HepG2 (cell line): ENCODE measurements at regions not wholly inside any gene's neighbourhood (a gene's known extent, or its start where the extent isn't known, plus 50 kb on each side); places are given as distances from the start of the nearest gene placed in this dataset.

Experiments used
- ATAD3A ChIP-seq: sonication (generic); formaldehyde crosslinking; IDR thresholded peaks from 2 replicates; pipeline ENCODE4 v1.4.0; 2020; ENCODE audit warnings: missing genetic modification reagents
- ATF1 ChIP-seq: IDR thresholded peaks from 2 replicates; pipeline ENCODE4 v1.6.1; 2016; ENCODE audit warnings: mild to moderate bottlenecking, control low read depth
- FOXO1 ChIP-seq: sonication (generic); formaldehyde crosslinking; IDR thresholded peaks from 2 replicates; pipeline ENCODE4 v1.4.0; 2020; ENCODE audit warnings: missing genetic modification reagents
- GTF3A ChIP-seq: sonication (generic); formaldehyde crosslinking; conservative IDR thresholded peaks from 2 replicates; pipeline ENCODE4 v1.4.0; 2020; ENCODE audit warnings: mild to moderate bottlenecking, missing genetic modification reagents
- ISX ChIP-seq: sonication (generic); formaldehyde crosslinking; conservative IDR thresholded peaks from 2 replicates; pipeline ENCODE4 v1.5.0; 2020; ENCODE audit warnings: missing genetic modification reagents
- SMARCE1 ChIP-seq: fragments of 450-650 bp; IDR thresholded peaks from 2 replicates; pipeline ENCODE4 v1.6.1; 2017; ENCODE audit warnings: borderline replicate concordance
- SPEN ChIP-seq: sonication (generic); formaldehyde crosslinking; IDR thresholded peaks from 2 replicates; pipeline ENCODE4 v1.5.1; 2020; ENCODE audit warnings: low read depth, mild to moderate bottlenecking, missing genetic modification reagents
- TCF7L2 ChIP-seq: IDR thresholded peaks from 2 replicates; pipeline ENCODE4 v1.6.1; 2011; ENCODE audit warnings: mild to moderate bottlenecking, low read depth, low read length, moderate library complexity
- ZC3H4 ChIP-seq: sonication (generic); formaldehyde crosslinking; IDR thresholded peaks from 2 replicates; pipeline ENCODE4 v1.4.0; 2020; ENCODE audit warnings: missing genetic modification reagents, borderline replicate concordance
- ZFP36L1 ChIP-seq: sonication (generic); formaldehyde crosslinking; IDR thresholded peaks from 2 replicates; pipeline ENCODE4 v1.8.0; 2022; ENCODE audit warnings: mild to moderate bottlenecking, missing genetic modification reagents, moderate library complexity
- ZMYM4 ChIP-seq: sonication (generic); formaldehyde crosslinking; IDR thresholded peaks from 2 replicates; pipeline ENCODE4 v1.8.1; 2023; ENCODE audit warnings: mild to moderate bottlenecking, missing genetic modification reagents
- ZNF160 ChIP-seq: sonication (generic); formaldehyde crosslinking; IDR thresholded peaks from 2 replicates; pipeline ENCODE4 v1.8.0; 2022; ENCODE audit warnings: mild to moderate bottlenecking, inconsistent platforms, missing genetic modification reagents
- ZNF205 ChIP-seq: IDR thresholded peaks from 2 replicates; pipeline ENCODE4 v1.6.1; 2018; ENCODE audit warnings: missing biosample characterization, missing genetic modification reagents
- ZNF282 ChIP-seq: fragments of 450-650 bp; IDR thresholded peaks from 2 replicates; pipeline ENCODE4 v1.6.1; 2018; ENCODE audit not compliant: partially characterized antibody
- ZNF614 ChIP-seq: IDR thresholded peaks from 2 replicates; pipeline ENCODE4 v1.6.1; 2018; ENCODE audit warnings: missing biosample characterization, missing genetic modification reagents, inconsistent platforms, borderline replicate concordance
- ZNF615 ChIP-seq: sonication (generic); formaldehyde crosslinking; IDR thresholded peaks from 2 replicates; pipeline ENCODE4 v1.5.0; 2020; ENCODE audit warnings: mild to moderate bottlenecking, missing genetic modification reagents, borderline replicate concordance
- TF ChIP-seq, protein P1 (sequence below): sonication (generic); formaldehyde crosslinking; IDR thresholded peaks from 2 replicates; pipeline ENCODE4 v1.4.0; 2020; ENCODE audit warnings: missing genetic modification reagents
- TF ChIP-seq, protein P2 (sequence below): sonication (generic); formaldehyde crosslinking; IDR thresholded peaks from 2 replicates; pipeline ENCODE4 v1.4.0; 2020; ENCODE audit warnings: mild to moderate bottlenecking, missing genetic modification reagents, borderline replicate concordance
- TF ChIP-seq, protein P3 (sequence below): sonication (generic); formaldehyde crosslinking; IDR thresholded peaks from 2 replicates; pipeline ENCODE4 v1.8.0; 2022; ENCODE audit warnings: mild to moderate bottlenecking, missing genetic modification reagents, borderline replicate concordance

DNA sequence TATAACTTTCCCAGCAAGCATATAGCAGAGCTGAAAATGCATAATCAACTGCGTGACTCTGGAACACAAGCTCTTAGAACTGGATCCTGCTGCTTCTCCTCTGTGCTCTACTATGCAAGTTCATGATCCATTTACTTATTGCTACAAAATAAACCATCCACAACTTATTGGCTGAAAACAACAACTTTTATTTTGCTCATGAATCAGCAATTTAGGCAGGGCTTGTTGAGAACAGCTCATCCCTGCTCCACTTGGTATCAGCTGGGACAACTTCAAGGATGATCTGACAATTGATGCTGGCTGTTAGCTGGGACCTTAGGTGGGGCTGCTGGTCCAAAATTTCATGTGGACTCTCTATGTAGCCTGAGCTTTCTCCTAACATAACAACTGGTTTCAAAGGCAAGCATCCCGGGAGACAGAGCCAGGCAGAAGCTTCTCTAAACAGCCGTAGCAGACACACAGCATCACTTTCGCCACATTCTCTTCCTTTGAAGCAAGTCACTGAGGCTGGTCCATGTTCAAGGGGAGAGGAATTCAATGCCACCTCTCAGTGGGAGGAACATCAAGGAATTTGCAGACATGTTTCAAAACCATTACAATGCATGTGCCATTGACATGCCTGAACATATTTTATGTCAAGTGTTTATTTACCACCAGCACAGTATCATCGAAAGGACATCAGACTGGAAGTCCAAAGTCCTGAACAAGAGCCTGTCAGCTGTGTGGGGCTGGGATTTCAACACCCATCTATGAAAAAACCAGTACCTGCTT, 153.1 kb upstream of the PKDCC start (continued):
- TF ChIP-seq, protein P1, sequence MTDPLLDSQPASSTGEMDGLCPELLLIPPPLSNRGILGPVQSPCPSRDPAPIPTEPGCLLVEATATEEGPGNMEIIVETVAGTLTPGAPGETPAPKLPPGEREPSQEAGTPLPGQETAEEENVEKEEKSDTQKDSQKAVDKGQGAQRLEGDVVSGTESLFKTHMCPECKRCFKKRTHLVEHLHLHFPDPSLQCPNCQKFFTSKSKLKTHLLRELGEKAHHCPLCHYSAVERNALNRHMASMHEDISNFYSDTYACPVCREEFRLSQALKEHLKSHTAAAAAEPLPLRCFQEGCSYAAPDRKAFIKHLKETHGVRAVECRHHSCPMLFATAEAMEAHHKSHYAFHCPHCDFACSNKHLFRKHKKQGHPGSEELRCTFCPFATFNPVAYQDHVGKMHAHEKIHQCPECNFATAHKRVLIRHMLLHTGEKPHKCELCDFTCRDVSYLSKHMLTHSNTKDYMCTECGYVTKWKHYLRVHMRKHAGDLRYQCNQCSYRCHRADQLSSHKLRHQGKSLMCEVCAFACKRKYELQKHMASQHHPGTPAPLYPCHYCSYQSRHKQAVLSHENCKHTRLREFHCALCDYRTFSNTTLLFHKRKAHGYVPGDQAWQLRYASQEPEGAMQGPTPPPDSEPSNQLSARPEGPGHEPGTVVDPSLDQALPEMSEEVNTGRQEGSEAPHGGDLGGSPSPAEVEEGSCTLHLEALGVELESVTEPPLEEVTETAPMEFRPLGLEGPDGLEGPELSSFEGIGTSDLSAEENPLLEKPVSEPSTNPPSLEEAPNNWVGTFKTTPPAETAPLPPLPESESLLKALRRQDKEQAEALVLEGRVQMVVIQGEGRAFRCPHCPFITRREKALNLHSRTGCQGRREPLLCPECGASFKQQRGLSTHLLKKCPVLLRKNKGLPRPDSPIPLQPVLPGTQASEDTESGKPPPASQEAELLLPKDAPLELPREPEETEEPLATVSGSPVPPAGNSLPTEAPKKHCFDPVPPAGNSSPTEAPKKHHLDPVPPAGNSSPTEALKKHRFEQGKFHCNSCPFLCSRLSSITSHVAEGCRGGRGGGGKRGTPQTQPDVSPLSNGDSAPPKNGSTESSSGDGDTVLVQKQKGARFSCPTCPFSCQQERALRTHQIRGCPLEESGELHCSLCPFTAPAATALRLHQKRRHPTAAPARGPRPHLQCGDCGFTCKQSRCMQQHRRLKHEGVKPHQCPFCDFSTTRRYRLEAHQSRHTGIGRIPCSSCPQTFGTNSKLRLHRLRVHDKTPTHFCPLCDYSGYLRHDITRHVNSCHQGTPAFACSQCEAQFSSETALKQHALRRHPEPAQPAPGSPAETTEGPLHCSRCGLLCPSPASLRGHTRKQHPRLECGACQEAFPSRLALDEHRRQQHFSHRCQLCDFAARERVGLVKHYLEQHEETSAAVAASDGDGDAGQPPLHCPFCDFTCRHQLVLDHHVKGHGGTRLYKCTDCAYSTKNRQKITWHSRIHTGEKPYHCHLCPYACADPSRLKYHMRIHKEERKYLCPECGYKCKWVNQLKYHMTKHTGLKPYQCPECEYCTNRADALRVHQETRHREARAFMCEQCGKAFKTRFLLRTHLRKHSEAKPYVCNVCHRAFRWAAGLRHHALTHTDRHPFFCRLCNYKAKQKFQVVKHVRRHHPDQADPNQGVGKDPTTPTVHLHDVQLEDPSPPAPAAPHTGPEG (CRISPR knock-in tag): no peak
- TF ChIP-seq ZNF614 (CRISPR knock-in tag) (no peak), ZFP36L1 (no peak), ZNF160 (CRISPR knock-in tag) (no peak), ISX (CRISPR knock-in tag) (no peak), FOXO1 (CRISPR knock-in tag) (peak; percentile 41; the same call in 1 of the 2 replicates), ZNF615 (CRISPR knock-in tag) (no peak), ATF1 (peak; percentile 35; the same call in 1 of the 2 replicates), ATAD3A (CRISPR knock-in tag) (no peak), ZMYM4 (CRISPR knock-in tag) (no peak), ZNF282 (no peak), SMARCE1 (no peak), GTF3A (no peak), TCF7L2 (no peak), SPEN (CRISPR knock-in tag) (no peak), ZNF205 (CRISPR knock-in tag) (no peak), ZC3H4 (CRISPR knock-in tag) (no peak)
- TF ChIP-seq, protein P2, sequence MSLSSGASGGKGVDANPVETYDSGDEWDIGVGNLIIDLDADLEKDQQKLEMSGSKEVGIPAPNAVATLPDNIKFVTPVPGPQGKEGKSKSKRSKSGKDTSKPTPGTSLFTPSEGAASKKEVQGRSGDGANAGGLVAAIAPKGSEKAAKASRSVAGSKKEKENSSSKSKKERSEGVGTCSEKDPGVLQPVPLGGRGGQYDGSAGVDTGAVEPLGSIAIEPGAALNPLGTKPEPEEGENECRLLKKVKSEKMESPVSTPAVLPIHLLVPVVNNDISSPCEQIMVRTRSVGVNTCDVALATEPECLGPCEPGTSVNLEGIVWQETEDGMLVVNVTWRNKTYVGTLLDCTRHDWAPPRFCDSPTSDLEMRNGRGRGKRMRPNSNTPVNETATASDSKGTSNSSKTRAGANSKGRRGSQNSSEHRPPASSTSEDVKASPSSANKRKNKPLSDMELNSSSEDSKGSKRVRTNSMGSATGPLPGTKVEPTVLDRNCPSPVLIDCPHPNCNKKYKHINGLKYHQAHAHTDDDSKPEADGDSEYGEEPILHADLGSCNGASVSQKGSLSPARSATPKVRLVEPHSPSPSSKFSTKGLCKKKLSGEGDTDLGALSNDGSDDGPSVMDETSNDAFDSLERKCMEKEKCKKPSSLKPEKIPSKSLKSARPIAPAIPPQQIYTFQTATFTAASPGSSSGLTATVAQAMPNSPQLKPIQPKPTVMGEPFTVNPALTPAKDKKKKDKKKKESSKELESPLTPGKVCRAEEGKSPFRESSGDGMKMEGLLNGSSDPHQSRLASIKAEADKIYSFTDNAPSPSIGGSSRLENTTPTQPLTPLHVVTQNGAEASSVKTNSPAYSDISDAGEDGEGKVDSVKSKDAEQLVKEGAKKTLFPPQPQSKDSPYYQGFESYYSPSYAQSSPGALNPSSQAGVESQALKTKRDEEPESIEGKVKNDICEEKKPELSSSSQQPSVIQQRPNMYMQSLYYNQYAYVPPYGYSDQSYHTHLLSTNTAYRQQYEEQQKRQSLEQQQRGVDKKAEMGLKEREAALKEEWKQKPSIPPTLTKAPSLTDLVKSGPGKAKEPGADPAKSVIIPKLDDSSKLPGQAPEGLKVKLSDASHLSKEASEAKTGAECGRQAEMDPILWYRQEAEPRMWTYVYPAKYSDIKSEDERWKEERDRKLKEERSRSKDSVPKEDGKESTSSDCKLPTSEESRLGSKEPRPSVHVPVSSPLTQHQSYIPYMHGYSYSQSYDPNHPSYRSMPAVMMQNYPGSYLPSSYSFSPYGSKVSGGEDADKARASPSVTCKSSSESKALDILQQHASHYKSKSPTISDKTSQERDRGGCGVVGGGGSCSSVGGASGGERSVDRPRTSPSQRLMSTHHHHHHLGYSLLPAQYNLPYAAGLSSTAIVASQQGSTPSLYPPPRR (CRISPR knock-in tag): no peak; the same call in 1 of the 2 replicates
- TF ChIP-seq, protein P3, sequence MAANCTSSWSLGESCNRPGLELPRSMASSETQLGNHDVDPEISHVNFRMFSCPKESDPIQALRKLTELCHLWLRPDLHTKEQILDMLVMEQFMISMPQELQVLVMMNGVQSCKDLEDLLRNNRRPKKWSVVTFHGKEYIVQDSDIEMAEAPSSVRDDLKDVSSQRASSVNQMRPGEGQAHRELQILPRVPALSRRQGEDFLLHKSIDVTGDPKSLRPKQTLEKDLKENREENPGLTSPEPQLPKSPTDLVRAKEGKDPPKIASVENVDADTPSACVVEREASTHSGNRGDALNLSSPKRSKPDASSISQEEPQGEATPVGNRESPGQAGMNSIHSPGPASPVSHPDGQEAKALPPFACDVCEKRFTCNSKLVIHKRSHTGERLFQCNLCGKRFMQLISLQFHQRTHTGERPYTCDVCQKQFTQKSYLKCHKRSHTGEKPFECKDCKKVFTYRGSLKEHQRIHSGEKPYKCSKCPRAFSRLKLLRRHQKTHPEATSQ: no peak
